CD4-positive, alpha-beta T cell (primary cell): ENCODE measurements at regions not wholly inside any gene's neighbourhood (a gene's known extent, or its start where the extent isn't known, plus 50 kb on each side); places are given as distances from the start of the nearest gene placed in this dataset.

Source experiments
- ATAC-seq: fragments of 200-7000 bp; cut with Tn5 transposase; one replicate; pipeline ENCODE4 v1.10.0; 2022; ENCODE audit warnings: mild to moderate bottlenecking; ENCODE audit not compliant: poor library complexity
- CTCF ChIA-PET: fragments of 350-600 bp; sonication (Branson Sonifier 250); formaldehyde crosslinking; loops from one replicate; lab custom pipeline; 2021; ENCODE audit warnings: antibody characterized with exemption, inconsistent platforms; lab: Charles Lee
- POLR2A ChIA-PET: fragments of 350-600 bp; sonication (Branson Sonifier 250); formaldehyde crosslinking; loops from one replicate; lab custom pipeline; 2021; ENCODE audit warnings: antibody characterized with exemption, inconsistent platforms; lab: Charles Lee
- DNase-seq, 14 experiments: peaks; one replicate each; pipeline ENCODE4 v3.0.0-alpha.2; 2013 to 2020; ENCODE audit warnings: mixed read lengths in 2 of 14
- H3K27ac ChIP-seq, 2 donors: one replicate each; pipeline versions ENCODE4 v1.5.1 to v1.7.0; 2013; ENCODE audit warnings: low read length in 2 of 2, low read depth in 1 of 2, mild to moderate bottlenecking in 1 of 2
- H3K27me3 ChIP-seq, 2 experiments: 1 replicate in 1 of 2; 2 replicates in 1 of 2; pipeline versions ENCODE4 v1.6.1 to v1.7.0; 2013; ENCODE audit warnings: low read length in 2 of 2, control low read depth in 1 of 2, mild to moderate bottlenecking in 1 of 2, moderate library complexity in 1 of 2; ENCODE audit not compliant: insufficient read depth in 2 of 2, control insufficient read depth in 1 of 2
- H3K36me3 ChIP-seq: one replicate; pipeline ENCODE4 v1.6.1; 2013; ENCODE audit warnings: low read length, control low read depth; ENCODE audit not compliant: insufficient read depth
- H3K4me1 ChIP-seq: one replicate; pipeline ENCODE4 v1.6.1; 2013; ENCODE audit warnings: low read length, control low read depth; ENCODE audit not compliant: insufficient read depth
- H3K4me3 ChIP-seq: one replicate; pipeline ENCODE4 v1.5.1; 2013; ENCODE audit warnings: mild to moderate bottlenecking, low read length, moderate library complexity
- H3K9me3 ChIP-seq, 2 experiments: 1 replicate in 1 of 2; 2 replicates in 1 of 2; pipeline versions ENCODE4 v1.6.1 to v1.7.0; 2013; ENCODE audit warnings: low read length in 2 of 2, mild to moderate bottlenecking in 2 of 2, control low read depth in 1 of 2, moderate library complexity in 1 of 2; ENCODE audit not compliant: control insufficient read depth in 1 of 2, insufficient read depth in 1 of 2
- H3K27ac Mint-ChIP-seq: one replicate; pipeline ENCODE4 v1.8.0; 2020; ENCODE audit warnings: mixed read lengths
- H3K27me3 Mint-ChIP-seq: one replicate; pipeline ENCODE4 v1.8.0; 2021; ENCODE audit warnings: mixed read lengths
- H3K36me3 Mint-ChIP-seq: one replicate; pipeline ENCODE4 v1.8.0; 2021; ENCODE audit warnings: low read depth, mixed read lengths
- H3K4me1 Mint-ChIP-seq: one replicate; pipeline ENCODE4 v1.8.0; 2021; ENCODE audit warnings: low read depth, mixed read lengths
- H3K4me3 Mint-ChIP-seq: one replicate; pipeline ENCODE4 v1.8.0; 2020; ENCODE audit warnings: mild to moderate bottlenecking, mixed read lengths
- H3K9me3 Mint-ChIP-seq: one replicate; pipeline ENCODE4 v1.8.0; 2020; ENCODE audit warnings: mixed read lengths
- intact Hi-C, 2 experiments: fragments of 100-400 bp; cut with DNase I in 1 of 2; cut with micrococcal nuclease in 1 of 2; formaldehyde crosslinking; loops; one replicate each; pipeline versions ENCODE4 v1.15.1 to v1.9.0; 2023 to 2025; cut with DNase I, micrococcal nuclease
- TF ChIP-seq, protein P1 (sequence below): fragments of 200-600 bp; IDR thresholded peaks from one replicate; pipeline ENCODE4 v1.8.0; 2022; ENCODE audit warnings: antibody characterized with exemption, mild to moderate bottlenecking

DNA sequence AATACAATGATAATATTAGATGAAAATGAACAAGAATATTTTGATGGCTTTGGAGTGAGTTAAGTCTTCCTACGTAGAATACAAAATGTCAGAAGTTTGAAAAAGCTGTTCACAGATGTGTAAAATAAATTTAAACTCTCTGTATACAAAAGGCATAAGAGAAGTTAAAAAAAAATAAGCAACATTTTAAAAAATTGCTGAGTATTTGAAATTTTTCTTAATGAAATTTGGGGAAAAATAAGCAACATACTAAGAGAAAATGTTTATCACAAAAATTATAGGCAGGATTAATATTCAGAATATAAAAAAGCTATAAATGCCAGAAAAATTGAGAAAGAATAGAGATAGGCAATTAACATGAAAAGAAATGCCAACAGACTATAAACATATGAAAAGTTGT lies 470.7 kb upstream of the TRPC7 start:
- no peaks in the 10 kb centered on the region for H3K4me1 ChIP-seq
- no peak overlapping the region for H3K4me3 ChIP-seq
- DNase-seq (no peak), ATAC-seq (no peak)
- H3K27ac Mint-ChIP-seq = no peak overlapping the region
- H3K36me3 Mint-ChIP-seq = no peaks in the 10 kb centered on the region
- intact Hi-C loops = no loop called here
- H3K4me3 Mint-ChIP-seq = no peak overlapping the region
- H3K9me3 Mint-ChIP-seq = no peaks in the 10 kb centered on the region
- H3K4me1 Mint-ChIP-seq = no peaks in the 10 kb centered on the region
- no peaks in the 10 kb centered on the region for H3K36me3 ChIP-seq
- TF ChIP-seq, protein P1, sequence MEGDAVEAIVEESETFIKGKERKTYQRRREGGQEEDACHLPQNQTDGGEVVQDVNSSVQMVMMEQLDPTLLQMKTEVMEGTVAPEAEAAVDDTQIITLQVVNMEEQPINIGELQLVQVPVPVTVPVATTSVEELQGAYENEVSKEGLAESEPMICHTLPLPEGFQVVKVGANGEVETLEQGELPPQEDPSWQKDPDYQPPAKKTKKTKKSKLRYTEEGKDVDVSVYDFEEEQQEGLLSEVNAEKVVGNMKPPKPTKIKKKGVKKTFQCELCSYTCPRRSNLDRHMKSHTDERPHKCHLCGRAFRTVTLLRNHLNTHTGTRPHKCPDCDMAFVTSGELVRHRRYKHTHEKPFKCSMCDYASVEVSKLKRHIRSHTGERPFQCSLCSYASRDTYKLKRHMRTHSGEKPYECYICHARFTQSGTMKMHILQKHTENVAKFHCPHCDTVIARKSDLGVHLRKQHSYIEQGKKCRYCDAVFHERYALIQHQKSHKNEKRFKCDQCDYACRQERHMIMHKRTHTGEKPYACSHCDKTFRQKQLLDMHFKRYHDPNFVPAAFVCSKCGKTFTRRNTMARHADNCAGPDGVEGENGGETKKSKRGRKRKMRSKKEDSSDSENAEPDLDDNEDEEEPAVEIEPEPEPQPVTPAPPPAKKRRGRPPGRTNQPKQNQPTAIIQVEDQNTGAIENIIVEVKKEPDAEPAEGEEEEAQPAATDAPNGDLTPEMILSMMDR = no peak
- POLR2A ChIA-PET = no interaction called here
- no peaks in the 10 kb centered on the region for H3K27me3 ChIP-seq
- peaks cover 0 to 3% of the 10 kb centered on the region in 2 experiments for H3K9me3 ChIP-seq
- H3K27me3 Mint-ChIP-seq = no peaks in the 10 kb centered on the region
- no peak overlapping the region for H3K27ac ChIP-seq
- CTCF ChIA-PET = no interaction called here

DNA sequence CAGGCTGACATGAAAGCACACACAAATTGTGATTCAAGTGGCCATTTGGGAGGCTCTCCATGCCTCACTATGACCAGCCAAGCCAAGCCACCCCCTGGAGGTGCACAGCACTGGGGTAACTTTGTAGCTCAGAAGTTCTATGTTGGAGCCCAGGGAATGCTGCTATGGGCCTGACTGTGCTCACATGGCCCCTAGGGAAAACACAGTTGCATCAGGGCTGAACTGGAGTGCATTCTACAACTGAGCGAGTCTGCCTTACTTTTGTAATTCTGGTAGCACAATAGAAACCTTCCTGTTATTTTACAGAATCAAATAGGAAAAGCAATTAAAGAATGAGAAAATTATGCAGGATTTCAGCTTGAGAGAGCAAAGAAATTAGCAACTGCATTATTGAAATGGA lies 455.5 kb upstream of the TRPC7 start:
- H3K4me3 Mint-ChIP-seq = no peak overlapping the region
- TF ChIP-seq, protein P1 = no peak
- DNase-seq = no peak
- ATAC-seq = no peak
- H3K27ac Mint-ChIP-seq = no peak overlapping the region
- no peaks in the 10 kb centered on the region for H3K36me3 Mint-ChIP-seq
- no peaks in the 10 kb centered on the region for H3K36me3 ChIP-seq
- ChIA-PET POLR2A (no interaction called here), CTCF (no interaction called here)
- H3K4me3 ChIP-seq = no peak overlapping the region
- no peak overlapping the region for H3K27ac ChIP-seq
- H3K27me3 Mint-ChIP-seq = no peaks in the 10 kb centered on the region
- no peaks in the 10 kb centered on the region for H3K4me1 ChIP-seq
- peaks cover 3% of the 10 kb centered on the region for H3K9me3 Mint-ChIP-seq
- no peaks in the 10 kb centered on the region for H3K27me3 ChIP-seq
- intact Hi-C loops = no loop called here
- H3K4me1 Mint-ChIP-seq = no peaks in the 10 kb centered on the region
- H3K9me3 ChIP-seq = no peaks in the 10 kb centered on the region

DNA sequence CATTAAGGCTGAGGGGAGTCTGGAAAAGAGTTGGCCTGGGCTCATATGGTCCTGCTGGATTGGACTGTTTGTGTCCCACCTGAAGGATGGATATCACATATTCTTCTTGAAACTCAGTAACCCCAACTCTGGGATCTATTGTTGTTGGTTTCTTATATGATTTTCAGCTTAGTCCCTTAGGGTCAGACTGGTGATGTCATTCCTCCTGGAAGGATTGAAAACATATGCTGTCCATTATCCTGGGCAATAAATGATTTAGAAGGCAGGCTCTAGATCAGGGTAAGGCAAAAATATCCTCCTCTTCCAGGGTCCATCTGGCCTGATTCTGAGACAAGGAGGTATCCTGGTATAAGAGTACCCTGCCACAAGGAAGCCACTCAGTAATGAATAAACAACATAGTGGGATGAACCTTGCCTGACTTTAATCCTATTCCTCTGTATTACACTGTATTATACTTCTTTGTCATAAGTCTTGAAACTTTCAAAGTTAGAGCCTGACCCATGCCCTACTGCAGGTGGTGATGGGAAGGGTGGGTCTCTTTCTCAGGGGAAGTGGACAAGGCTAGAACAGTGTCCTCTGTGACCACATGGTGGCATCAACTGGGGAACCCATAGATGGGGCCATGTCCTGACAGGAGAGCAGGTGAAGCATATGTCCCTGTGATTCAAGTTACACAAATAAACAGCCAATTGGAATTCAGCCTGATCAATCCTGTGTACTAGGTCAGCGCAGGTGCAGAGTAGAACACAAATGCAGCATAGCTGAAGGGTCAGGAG lies 454.4 kb upstream of the TRPC7 start:
- intact Hi-C loops = no loop called here
- CTCF ChIA-PET = no interaction called here

More for the DNA sequence above, 454.4 kb upstream of the TRPC7 start:
- no peak for DNase-seq
- Mint-ChIP-seq H3K27ac (no peak overlapping the region), H3K9me3 (peaks cover 3% of the 10 kb centered on the region), H3K4me3 (no peak overlapping the region), H3K4me1 (no peaks in the 10 kb centered on the region), H3K27me3 (no peaks in the 10 kb centered on the region), H3K36me3 (no peaks in the 10 kb centered on the region)
- ATAC-seq = no peak
- no peaks in the 10 kb centered on the region for H3K36me3 ChIP-seq
- no peak overlapping the region for H3K4me3 ChIP-seq
- no peaks in the 10 kb centered on the region for H3K27me3 ChIP-seq
- H3K4me1 ChIP-seq = no peaks in the 10 kb centered on the region
- TF ChIP-seq, protein P1 = no peak
- H3K27ac ChIP-seq = no peak overlapping the region
- POLR2A ChIA-PET = no interaction called here
- H3K9me3 ChIP-seq = peaks cover 0 to 3% of the 10 kb centered on the region in 2 experiments
